K562 (cell line): ENCODE measurements at regions not wholly inside any gene's neighbourhood (a gene's known extent, or its start where the extent isn't known, plus 50 kb on each side); places are given as distances from the start of the nearest gene placed in this dataset.
A peak's percentile ranks its signal among the peaks of the same experiment; 100 is the strongest.

Experiments used
- ATAC-seq: fragments of 200-7000 bp; cut with Tn5 transposase; 3 replicates; pipeline ENCODE4 v1.9.1; 2020; ENCODE audit warnings: moderate library complexity
- BruUV-seq: library from RNA; stranded (reverse); fragments of 400-500 nt; replicated peaks from 2 replicates; lab custom pipeline; 2021; lab: Mats Ljungman, UMichigan
- CTCF ChIA-PET: fragments of 300-600 bp; formaldehyde crosslinking; extraction: SDS; loops from one replicate; lab custom pipeline; 2021; ENCODE audit warnings: low intra/inter-chr PET ratio; lab: Yijun Ruan, JAX
- POLR2A ChIA-PET: fragments of 300-600, 350-650 bp; sonication (Branson Sonifier 250); formaldehyde crosslinking; extraction: SDS; loops from one replicate; lab custom pipeline; 2021; ENCODE audit warnings: antibody characterized with exemption, inconsistent platforms; lab: Yijun Ruan, JAX
- DNase-seq, 4 experiments: peaks; one replicate each; pipeline versions ENCODE4 v3.0.0 to v3.0.0-alpha.2; 2011 to 2018; ENCODE audit warnings: low spot score in 3 of 4, mixed read lengths in 3 of 4; ENCODE audit errors: extremely low read depth in 1 of 4
- FAIRE-seq: peaks from 2 replicates; lab custom pipeline; 2011; peaks lifted over from hg19 to GRCh38; lab: Jason Lieb, UNC
- H2AFZ ChIP-seq: 2 replicates; pipeline ENCODE4 v1.6.0; 2011; ENCODE audit warnings: low read depth, low read length, control low read depth, inconsistent platforms
- H3K27ac ChIP-seq: fragments of 200-600 bp; 3 replicates; pipeline ENCODE4 v1.8.0; 2011; ENCODE audit warnings: low read depth, mild to moderate bottlenecking, control low read depth, inconsistent platforms, low read length, moderate library complexity, mixed read lengths; ENCODE audit errors: extremely low read depth
- H3K27me3 ChIP-seq, 2 experiments: fragments of 300-600 bp in 1 of 2; 2 replicates in 1 of 2; 3 replicates in 1 of 2; pipeline versions ENCODE4 v1.6.0 to v1.8.0; 2011; ENCODE audit warnings: inconsistent platforms in 2 of 2, low read length in 2 of 2, mild to moderate bottlenecking in 1 of 2, mixed read lengths in 1 of 2, moderate library complexity in 1 of 2; ENCODE audit not compliant: control insufficient read depth in 2 of 2, insufficient read depth in 2 of 2
- H3K36me3 ChIP-seq: fragments of 300-600 bp; 3 replicates; pipeline ENCODE4 v1.8.0; 2011; ENCODE audit warnings: mild to moderate bottlenecking, low read length, inconsistent platforms; ENCODE audit not compliant: control insufficient read depth, insufficient read depth
- H3K4me1 ChIP-seq, 2 experiments: fragments of 200-600 bp in 1 of 2; replicated peaks in 1 of 2; 2 replicates in 1 of 2; 3 replicates in 1 of 2; pipeline versions ENCODE4 v1.5.1 to v1.8.0; 2011; ENCODE audit warnings: inconsistent platforms in 2 of 2, low read length in 2 of 2, mild to moderate bottlenecking in 1 of 2, mixed read lengths in 1 of 2, moderate library complexity in 1 of 2; ENCODE audit not compliant: control insufficient read depth in 2 of 2, insufficient read depth in 2 of 2
- H3K4me2 ChIP-seq: 2 replicates; pipeline ENCODE4 v1.6.1; 2011; ENCODE audit warnings: low read length, control low read depth, inconsistent platforms, mixed read lengths; ENCODE audit not compliant: insufficient read depth
- H3K4me3 ChIP-seq: fragments of 200-600 bp; sonication (generic), shearing (Covaris generic); 2 replicates; pipeline ENCODE4 v1.5.1; 2016; ENCODE audit warnings: control low read depth, inconsistent platforms
- H3K79me2 ChIP-seq: fragments of 200-600 bp; 3 replicates; pipeline ENCODE4 v1.8.0; 2011; ENCODE audit warnings: low read length, inconsistent platforms; ENCODE audit not compliant: control insufficient read depth, insufficient read depth
- H3K9ac ChIP-seq, 2 experiments: 2 replicates each; pipeline versions ENCODE4 v1.6.0 to v1.6.1; 2011; ENCODE audit warnings: low read depth in 2 of 2, low read length in 2 of 2, control low read depth in 1 of 2, inconsistent platforms in 1 of 2, mild to moderate bottlenecking in 1 of 2, mixed read lengths in 1 of 2; ENCODE audit not compliant: insufficient read depth in 1 of 2
- H3K9me1 ChIP-seq: one replicate; pipeline ENCODE4 v1.6.0; 2011; ENCODE audit warnings: inconsistent platforms, mild to moderate bottlenecking, low read length, moderate library complexity; ENCODE audit not compliant: control insufficient read depth, insufficient read depth
- H3K9me3 ChIP-seq: replicated peaks from 2 replicates; pipeline ENCODE4 v1.5.1; 2011; ENCODE audit warnings: low read depth, low read length, inconsistent platforms; ENCODE audit not compliant: control insufficient read depth, insufficient read depth
- H4K20me1 ChIP-seq: replicated peaks from 2 replicates; pipeline ENCODE4 v1.6.1; 2011; ENCODE audit warnings: low read length, inconsistent platforms, mixed read lengths; ENCODE audit not compliant: control insufficient read depth, insufficient read depth
- CBFA2T3 ChIP-seq: fragments of 450-650 bp; IDR thresholded peaks from 2 replicates; pipeline ENCODE4 v1.6.1; 2017
- EWSR1 ChIP-seq: fragments of 450-650 bp; IDR thresholded peaks from 2 replicates; pipeline ENCODE4 v1.6.1; 2018; ENCODE audit warnings: borderline replicate concordance, mild to moderate bottlenecking, low read depth, moderate library complexity; ENCODE audit not compliant: partially characterized antibody
- NR2C1 ChIP-seq, 2 experiments: fragments of 450-650 bp; IDR thresholded peaks; 2 replicates each; pipeline ENCODE4 v1.6.1; 2017; ENCODE audit warnings: mild to moderate bottlenecking in 2 of 2, antibody characterized with exemption in 1 of 2, inconsistent platforms in 1 of 2, missing compliant biosample characterization in 1 of 2, missing genetic modification characterization in 1 of 2
- STAG1 ChIP-seq: sonication (generic); formaldehyde crosslinking; IDR thresholded peaks from 2 replicates; pipeline ENCODE4 v1.5.0; 2020; ENCODE audit warnings: missing genetic modification reagents, borderline replicate concordance
- in situ Hi-C: fragments of 300-500 bp; cut with MboI; formaldehyde crosslinking; loops from 4 replicates; pipeline ENCODE4 v1.15.0; 2018; ENCODE audit warnings: inconsistent platforms, mixed read lengths
- intact Hi-C: fragments of 100-400 bp; cut with micrococcal nuclease; formaldehyde crosslinking; loops from 2 replicates; pipeline ENCODE4 v1.14.2; 2022
- TF ChIP-seq, protein P1 (sequence below), 2 experiments: fragments of 250-450 bp in 1 of 2; fragments of 450-650 bp in 1 of 2; sonication (Bioruptor Pico) in 1 of 2; IDR thresholded peaks; 2 replicates each; pipeline versions ENCODE4 v1.6.1 to v1.8.0; 2016 to 2021; ENCODE audit warnings: mild to moderate bottlenecking in 2 of 2, moderate library complexity in 2 of 2, missing compliant biosample characterization in 1 of 2, missing genetic modification characterization in 1 of 2

- no peak overlapping the region for H3K9ac ChIP-seq
- in situ Hi-C loops: no loop called here
- FAIRE-seq (no peak), DNase-seq (no peak), ATAC-seq (no peak)
- no peak overlapping the region for H3K4me3 ChIP-seq
- H3K36me3 ChIP-seq: no peaks in the 10 kb centered on the region
- no peak overlapping the region for H3K4me2 ChIP-seq
- ChIA-PET CTCF (interaction anchor here (0.8 to 1.3 kb wide), 2 partner anchors 94 to 309 kb away, joined by 3 to 5 read pairs; no protein-coding TSS in a partner anchor), POLR2A (no interaction called here)
- intact Hi-C loops: loop anchor here (1.0 kb wide), 1 partner anchor 95 kb away; no protein-coding TSS in a partner anchor
- TF ChIP-seq EWSR1: no peak
- TF ChIP-seq, protein P1, sequence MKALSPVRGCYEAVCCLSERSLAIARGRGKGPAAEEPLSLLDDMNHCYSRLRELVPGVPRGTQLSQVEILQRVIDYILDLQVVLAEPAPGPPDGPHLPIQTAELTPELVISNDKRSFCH (CRISPR knock-in tag; IDR thresholded peaks at IDR 0.05): no peak
- TF ChIP-seq, protein P1 (tag; IDR thresholded peaks at IDR 0.05): 0 out of 2 replicates have a peak, but pooled peaks have one; percentile 20
- peak; percentile 17; the same call in 1 of the 2 replicates for TF ChIP-seq CBFA2T3
- no peak for TF ChIP-seq STAG1 (CRISPR knock-in tag)
- no peak for TF ChIP-seq NR2C1 (IDR thresholded peaks at IDR 0.05)
- TF ChIP-seq NR2C1 (tag; IDR thresholded peaks at IDR 0.05): 0 out of 2 replicates have a peak, but pooled peaks have one; percentile 23
- H3K27me3 ChIP-seq: no peaks in the 10 kb centered on the region
- H4K20me1 ChIP-seq: no peaks in the 10 kb centered on the region
- H3K4me1 ChIP-seq: no peaks in the 10 kb centered on the region; a peak in 1 of 5 replicates
- no peaks in the 10 kb centered on the region for H3K9me1 ChIP-seq
- BruUV-seq: no TSS peak
- peaks cover 1% of the 10 kb centered on the region; the same call in 1 of the 2 replicates for H3K9me3 ChIP-seq
- no peak overlapping the region for H2AFZ ChIP-seq
- no peak overlapping the region for H3K27ac ChIP-seq
- no peaks in the 10 kb centered on the region for H3K79me2 ChIP-seq
Measured at GRCh38 chr4:123659262-123659661, 262.7 kb downstream of the SPRY1 start.
